ENCODE measurements at regions not wholly inside any gene's neighbourhood (a gene's known extent, or its start where the extent isn't known, plus 50 kb on each side); places are given as distances from the start of the nearest gene placed in this dataset.

GRCh38 chr12:34402228-34402898 is 380.1 kb downstream of the ALG10 start:
- no peak for TF ChIP-seq ZFX (IDR thresholded peaks at IDR 0.05)
- no peak for TF ChIP-seq CTCF (conservative IDR thresholded peaks at IDR 0.05)
- no peak overlapping the region for H3K27ac ChIP-seq

GRCh38 chr12:34402899-34403705 is 380.8 kb downstream of the ALG10 start:
- TF ChIP-seq ZFX (IDR thresholded peaks at IDR 0.05): no peak
- no peak for TF ChIP-seq CTCF (conservative IDR thresholded peaks at IDR 0.05)
- no peak overlapping the region for H3K27ac ChIP-seq

GRCh38 chr12:34403706-34404376 is 381.5 kb downstream of the ALG10 start:
- no peak overlapping the region for H3K27ac ChIP-seq
- TF ChIP-seq CTCF (conservative IDR thresholded peaks at IDR 0.05) (no peak), ZFX (IDR thresholded peaks at IDR 0.05) (no peak)

GRCh38 chr12:34404377-34405285 is 382.3 kb downstream of the ALG10 start:
- TF ChIP-seq CTCF (conservative IDR thresholded peaks at IDR 0.05) (no peak), ZFX (IDR thresholded peaks at IDR 0.05) (no peak)
- no peak overlapping the region for H3K27ac ChIP-seq

- TF ChIP-seq ZFX (IDR thresholded peaks at IDR 0.05) (no peak), CTCF (conservative IDR thresholded peaks at IDR 0.05) (no peak)
- H3K27ac ChIP-seq: no peak overlapping the region
Observed at GRCh38 chr12:34405286-34406227, 383.3 kb downstream of the ALG10 start.
